Right forelimb (tissue), 1 donor: ENCODE measurements at regions not wholly inside any gene's neighbourhood (a gene's known extent, or its start where the extent isn't known, plus 50 kb on each side); places are given as distances from the start of the nearest gene placed in this dataset.
A peak's percentile ranks its signal among the peaks of the same experiment; 100 is the strongest.
"Not testable (repeated sequence)": the region's sequence is repeated elsewhere in the genome, so short reads cannot be mapped to it uniquely, and the experiment has no call there.

ENCODE experiments used
- DNase-seq: peaks from one replicate; pipeline ENCODE4 v3.0.0-alpha.2; 2018

- DNase-seq: no peak
Observed at GRCh38 chr6:47407300-47408281, 70.0 kb upstream of the CD2AP start.

- peak; percentile 49 for DNase-seq
Observed at GRCh38 chr6:47413752-47414422, 63.7 kb upstream of the CD2AP start.

GRCh38 chr6:47414423-47415167 lies 63.0 kb upstream of the CD2AP start:
- no peak for DNase-seq

- no peak for DNase-seq
Observed at GRCh38 chr6:47416396-47417345, 60.9 kb upstream of the CD2AP start.

GRCh38 chr6:47419621-47420020 lies 58.0 kb upstream of the CD2AP start:
- no peak for DNase-seq

GRCh38 chr6:47420394-47421371 lies 56.9 kb upstream of the CD2AP start:
- DNase-seq: no peak

GRCh38 chr6:47423079-47423478 lies 54.5 kb upstream of the CD2AP start:
- DNase-seq: no peak

- DNase-seq: no peak
Observed at GRCh38 chr6:47424436-47424836, 53.2 kb upstream of the CD2AP start.

- DNase-seq: not testable (repeated sequence)
Observed at GRCh38 chr6:47425724-47426123, 51.9 kb upstream of the CD2AP start.

GRCh38 chr6:47426524-47427302 lies 50.9 kb upstream of the CD2AP start:
- DNase-seq: no peak

- DNase-seq: no peak
Observed at GRCh38 chr6:47427680-47428079, 49.9 kb upstream of the CD2AP start.
